Neural progenitor cell (in vitro differentiated cells): ENCODE measurements at regions not wholly inside any gene's neighbourhood (a gene's known extent, or its start where the extent isn't known, plus 50 kb on each side); places are given as distances from the start of the nearest gene placed in this dataset.
"Not testable (repeated sequence)": the region's sequence is repeated elsewhere in the genome, so short reads cannot be mapped to it uniquely, and the experiment has no call there.

ENCODE experiments used
- DNase-seq: peaks from one replicate; pipeline ENCODE4 v3.0.0-alpha.2; 2016; ENCODE audit warnings: low spot score
- H2AFZ ChIP-seq: fragments of 200-600 bp; sonication (generic); replicated peaks from 2 replicates; pipeline ENCODE4 v1.6.1; 2016; ENCODE audit warnings: antibody characterized with exemption
- H3F3A ChIP-seq: fragments of 200-600 bp; sonication (generic); 2 replicates; pipeline ENCODE4 v1.6.1; 2016; ENCODE audit warnings: antibody characterized with exemption, low read depth
- H3K27ac ChIP-seq: fragments of 200-600 bp; sonication (generic); 2 replicates; pipeline ENCODE4 v1.5.1; 2016; ENCODE audit warnings: mild to moderate bottlenecking
- H3K27me3 ChIP-seq: fragments of 200-600 bp; sonication (generic); 2 replicates; pipeline ENCODE4 v1.6.1; 2016; ENCODE audit warnings: mild to moderate bottlenecking, moderate library complexity
- H3K36me3 ChIP-seq: fragments of 200-600 bp; sonication (generic); 2 replicates; pipeline ENCODE4 v1.5.1; 2016
- H3K4me1 ChIP-seq: fragments of 200-600 bp; sonication (generic); 2 replicates; pipeline ENCODE4 v1.6.1; 2016; ENCODE audit warnings: mixed run types
- H3K4me2 ChIP-seq: fragments of 200-600 bp; sonication (generic); 2 replicates; pipeline ENCODE4 v1.6.1; 2016
- H3K4me3 ChIP-seq: fragments of 200-600 bp; sonication (generic); 2 replicates; pipeline ENCODE4 v1.5.1; 2016
- H3K79me2 ChIP-seq: fragments of 200-600 bp; sonication (generic); 2 replicates; pipeline ENCODE4 v1.6.1; 2016; ENCODE audit warnings: low read depth
- H3K9ac ChIP-seq: fragments of 200-600 bp; sonication (generic); 2 replicates; pipeline ENCODE4 v1.6.1; 2016
- H3K9me3 ChIP-seq: fragments of 200-600 bp; sonication (generic); 2 replicates; pipeline ENCODE4 v1.5.1; 2016; ENCODE audit warnings: low read depth
- H4K20me1 ChIP-seq: fragments of 200-600 bp; sonication (generic); 2 replicates; pipeline ENCODE4 v1.6.1; 2016; ENCODE audit warnings: low read depth
- H3K27ac Mint-ChIP-seq: 3 replicates; pipeline ENCODE4 v1.8.0; 2021; ENCODE audit warnings: mixed read lengths
- H3K27me3 Mint-ChIP-seq: 2 replicates; pipeline ENCODE4 v1.8.0; 2022; ENCODE audit warnings: low read depth, mild to moderate bottlenecking, inconsistent platforms, moderate library complexity, mixed read lengths; ENCODE audit not compliant: insufficient read depth
- H3K36me3 Mint-ChIP-seq: 3 replicates; pipeline ENCODE4 v1.8.0; 2021; ENCODE audit warnings: mixed read lengths
- H3K4me1 Mint-ChIP-seq: 3 replicates; pipeline ENCODE4 v1.8.0; 2021; ENCODE audit warnings: mixed read lengths
- H3K4me3 Mint-ChIP-seq: 3 replicates; pipeline ENCODE4 v1.8.0; 2021; ENCODE audit warnings: mild to moderate bottlenecking, moderate library complexity, mixed read lengths
- H3K9me3 Mint-ChIP-seq: 3 replicates; pipeline ENCODE4 v1.8.0; 2020; ENCODE audit warnings: mixed read lengths
- EZH2 ChIP-seq: fragments of 200-600 bp; sonication (generic); IDR thresholded peaks from 2 replicates; pipeline ENCODE4 v1.6.1; 2017; ENCODE audit warnings: antibody characterized with exemption, mild to moderate bottlenecking, moderate library complexity
- EZH2phosphoT487 ChIP-seq: fragments of 200-600 bp; sonication (generic); IDR thresholded peaks from 2 replicates; pipeline ENCODE4 v1.6.1; 2017; ENCODE audit warnings: antibody characterized with exemption
- TF ChIP-seq, protein P1 (sequence below): fragments of 200-600 bp; sonication (generic); IDR thresholded peaks from 2 replicates; pipeline ENCODE4 v1.5.1; 2017; ENCODE audit warnings: antibody characterized with exemption, mild to moderate bottlenecking

DNA sequence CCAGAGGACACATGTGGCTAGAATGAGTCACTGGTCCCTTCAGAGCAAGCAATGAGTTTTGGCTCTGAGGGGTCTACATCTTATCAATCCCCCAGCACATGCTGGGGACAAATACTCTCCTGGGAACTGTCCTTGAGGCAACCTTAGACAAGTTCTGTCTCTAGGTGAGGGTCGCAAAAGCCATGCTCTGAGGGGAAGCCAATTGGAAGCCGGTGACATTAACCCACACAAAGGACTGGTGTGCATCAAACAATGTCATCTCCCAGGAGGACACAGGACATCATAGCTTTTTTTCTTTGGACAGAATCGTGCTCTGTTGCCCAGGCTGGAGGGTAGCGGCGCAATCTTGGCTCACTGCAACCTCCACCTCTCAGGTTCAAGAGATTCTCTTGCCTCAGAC is 111.6 kb upstream of the ZNF722 start:
- no peak overlapping the region for H3K27ac Mint-ChIP-seq

DNA sequence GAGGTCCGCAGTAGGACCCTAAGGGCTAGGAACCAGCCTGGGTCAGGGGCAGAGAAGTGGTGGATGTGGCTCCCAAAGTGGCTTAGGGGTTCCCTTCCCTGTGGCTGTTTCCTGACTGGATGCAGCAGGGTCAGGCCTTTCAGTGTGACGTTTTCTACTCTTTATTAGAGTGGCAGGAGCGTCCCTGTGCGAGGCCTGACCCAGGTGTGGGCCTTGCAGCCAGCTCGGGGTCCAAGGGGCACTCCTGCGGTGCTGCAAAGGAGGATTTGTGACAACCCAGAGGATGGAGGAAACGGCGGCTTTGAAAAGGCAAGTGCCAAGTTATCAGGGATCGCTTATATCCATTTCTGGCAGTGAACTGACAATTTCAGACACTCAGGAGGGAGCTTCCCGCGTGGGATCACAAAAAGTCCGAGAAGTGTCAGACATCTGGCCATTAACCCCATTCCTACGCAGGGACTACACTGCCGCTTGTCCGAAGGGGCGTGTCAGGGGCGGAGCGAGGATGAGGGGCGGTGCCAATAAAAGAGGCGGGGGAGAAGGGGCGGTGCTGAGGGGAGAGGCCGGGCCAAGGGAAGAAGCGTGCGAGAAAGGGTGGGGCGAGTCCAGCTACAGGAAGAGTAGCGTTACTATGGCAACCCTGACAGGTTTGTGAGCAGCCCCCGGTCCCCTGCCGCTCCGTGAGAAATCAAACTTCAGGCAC is 98.8 kb upstream of the ZNF722 start:
- no peaks in the 10 kb centered on the region for H3K4me1 ChIP-seq
- H3K36me3 Mint-ChIP-seq, result no peaks in the 10 kb centered on the region
- no peak overlapping the region for H3K4me2 ChIP-seq
- no peak overlapping the region for H2AFZ ChIP-seq
- H3K27ac ChIP-seq, result no peak overlapping the region
- no peaks in the 10 kb centered on the region for H4K20me1 ChIP-seq
- no peaks in the 10 kb centered on the region for H3K27me3 ChIP-seq
- H3K27ac Mint-ChIP-seq, result no peak overlapping the region
- no peak overlapping the region for H3K4me3 Mint-ChIP-seq
- H3K27me3 Mint-ChIP-seq, result peaks cover 2% of the 10 kb centered on the region
- H3K9ac ChIP-seq, result no peak overlapping the region
- TF ChIP-seq, protein P1, sequence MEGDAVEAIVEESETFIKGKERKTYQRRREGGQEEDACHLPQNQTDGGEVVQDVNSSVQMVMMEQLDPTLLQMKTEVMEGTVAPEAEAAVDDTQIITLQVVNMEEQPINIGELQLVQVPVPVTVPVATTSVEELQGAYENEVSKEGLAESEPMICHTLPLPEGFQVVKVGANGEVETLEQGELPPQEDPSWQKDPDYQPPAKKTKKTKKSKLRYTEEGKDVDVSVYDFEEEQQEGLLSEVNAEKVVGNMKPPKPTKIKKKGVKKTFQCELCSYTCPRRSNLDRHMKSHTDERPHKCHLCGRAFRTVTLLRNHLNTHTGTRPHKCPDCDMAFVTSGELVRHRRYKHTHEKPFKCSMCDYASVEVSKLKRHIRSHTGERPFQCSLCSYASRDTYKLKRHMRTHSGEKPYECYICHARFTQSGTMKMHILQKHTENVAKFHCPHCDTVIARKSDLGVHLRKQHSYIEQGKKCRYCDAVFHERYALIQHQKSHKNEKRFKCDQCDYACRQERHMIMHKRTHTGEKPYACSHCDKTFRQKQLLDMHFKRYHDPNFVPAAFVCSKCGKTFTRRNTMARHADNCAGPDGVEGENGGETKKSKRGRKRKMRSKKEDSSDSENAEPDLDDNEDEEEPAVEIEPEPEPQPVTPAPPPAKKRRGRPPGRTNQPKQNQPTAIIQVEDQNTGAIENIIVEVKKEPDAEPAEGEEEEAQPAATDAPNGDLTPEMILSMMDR, result no peak
- TF ChIP-seq EZH2phosphoT487, result no peak
- H3K79me2 ChIP-seq, result no peaks in the 10 kb centered on the region
- H3K36me3 ChIP-seq, result no peaks in the 10 kb centered on the region
- no peaks in the 10 kb centered on the region for H3K4me1 Mint-ChIP-seq
- no peak for DNase-seq
- no peaks in the 10 kb centered on the region for H3F3A ChIP-seq
- H3K9me3 ChIP-seq, result peaks cover 32% of the 10 kb centered on the region
- H3K9me3 Mint-ChIP-seq, result peaks cover 52% of the 10 kb centered on the region
- H3K4me3 ChIP-seq, result no peak overlapping the region

More for the DNA sequence above, 111.6 kb upstream of the ZNF722 start:
- Histone ChIP-seq H3K27me3 (no peaks in the 10 kb centered on the region), H3K79me2 (no peaks in the 10 kb centered on the region), H3K9me3 (peaks cover under 1% of the 10 kb centered on the region), H3K4me3 (no peak overlapping the region), H2AFZ (no peak overlapping the region), H4K20me1 (no peaks in the 10 kb centered on the region), H3F3A (no peaks in the 10 kb centered on the region), H3K36me3 (no peaks in the 10 kb centered on the region), H3K9ac (no peak overlapping the region), H3K4me2 (no peak overlapping the region), H3K27ac (no peak overlapping the region), H3K4me1 (no peaks in the 10 kb centered on the region)
- Mint-ChIP-seq H3K9me3 (peaks cover 75% of the 10 kb centered on the region), H3K36me3 (no peaks in the 10 kb centered on the region), H3K4me3 (no peak overlapping the region), H3K27me3 (peaks cover 1% of the 10 kb centered on the region), H3K4me1 (no peaks in the 10 kb centered on the region)
- TF ChIP-seq EZH2phosphoT487 (no peak), EZH2 (no peak)
- TF ChIP-seq, protein P1, result no peak
- no peak for DNase-seq

DNA sequence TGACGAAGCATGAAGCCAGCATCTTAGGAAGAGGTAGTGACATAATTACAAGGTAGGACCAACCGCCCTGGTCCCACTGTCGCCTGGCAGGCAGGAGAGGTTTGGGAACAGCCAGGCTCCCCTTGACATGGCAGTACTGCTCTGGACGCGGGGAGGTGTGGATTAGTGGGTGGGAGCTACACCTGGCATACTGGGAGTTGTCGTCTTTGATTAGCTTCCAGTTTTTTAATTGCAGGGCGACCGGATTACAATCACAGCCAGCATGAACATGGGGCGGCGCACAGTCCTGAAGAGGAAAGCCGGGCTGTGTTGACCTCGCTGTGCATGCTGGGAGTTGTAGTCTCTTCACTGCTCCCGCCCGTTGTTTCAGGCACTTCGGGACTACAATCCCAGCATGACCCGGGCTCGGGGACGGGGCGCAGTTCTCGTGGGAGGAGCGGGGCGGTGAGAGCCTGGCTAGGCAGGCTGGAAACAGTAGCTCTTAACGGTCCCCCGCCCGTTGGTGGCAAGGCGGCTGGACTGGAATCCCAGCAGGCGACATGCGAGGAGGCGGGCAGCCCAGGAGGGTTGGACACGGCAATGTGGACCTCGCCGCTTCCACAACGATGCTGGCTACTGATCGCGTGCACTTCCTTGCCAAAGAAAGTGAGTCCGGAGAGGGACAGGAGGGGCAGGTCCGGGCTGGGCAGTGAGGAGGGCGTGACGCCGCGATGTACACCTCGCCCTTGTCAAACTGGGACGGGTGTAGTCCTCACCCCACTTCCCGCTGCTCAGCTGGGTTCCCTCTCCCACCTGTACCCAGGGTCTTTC is 98.0 kb upstream of the ZNF722 start:
- H3K9me3 Mint-ChIP-seq, result peaks cover 59% of the 10 kb centered on the region
- no peak overlapping the region for H3K27ac ChIP-seq

DNA sequence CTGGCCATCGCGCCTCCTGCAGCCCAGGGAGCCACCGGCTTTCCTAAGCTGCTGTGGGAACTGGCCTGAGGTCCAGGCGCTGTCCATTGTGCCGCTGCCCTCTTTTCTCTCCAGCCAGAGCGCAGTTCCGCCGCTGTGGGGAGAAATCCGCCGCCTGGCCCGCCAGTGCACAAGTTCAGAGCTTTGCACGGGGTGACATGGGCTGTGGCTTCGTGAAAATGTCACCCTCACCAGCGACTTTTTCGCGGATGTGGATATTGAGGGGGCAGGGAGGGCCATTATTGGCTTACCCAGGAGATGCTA is 97.5 kb upstream of the ZNF722 start:
- not testable (repeated sequence) for H3F3A ChIP-seq, H3K27me3 ChIP-seq, H3K36me3 ChIP-seq, H3K4me3 Mint-ChIP-seq, H3K9ac ChIP-seq, H3K4me2 ChIP-seq, H3K4me3 ChIP-seq, H3K27ac ChIP-seq, H3K4me1 Mint-ChIP-seq, H3K4me1 ChIP-seq, H3K27ac Mint-ChIP-seq, H3K36me3 Mint-ChIP-seq, H3K27me3 Mint-ChIP-seq, H3K79me2 ChIP-seq, H4K20me1 ChIP-seq, H2AFZ ChIP-seq, DNase-seq
- peaks cover 25% of the 10 kb centered on the region for H3K9me3 ChIP-seq
- peaks cover 62% of the 10 kb centered on the region for H3K9me3 Mint-ChIP-seq

More for the DNA sequence above, 98.0 kb upstream of the ZNF722 start:
- Histone ChIP-seq H3K4me3 (no peak overlapping the region), H3K79me2 (no peaks in the 10 kb centered on the region), H3K36me3 (no peaks in the 10 kb centered on the region), H4K20me1 (no peaks in the 10 kb centered on the region), H3K27me3 (no peaks in the 10 kb centered on the region), H3K9me3 (peaks cover 31% of the 10 kb centered on the region), H2AFZ (no peak overlapping the region), H3K9ac (no peak overlapping the region), H3K4me1 (no peaks in the 10 kb centered on the region), H3F3A (no peaks in the 10 kb centered on the region), H3K4me2 (no peak overlapping the region)
- H3K36me3 Mint-ChIP-seq, result no peaks in the 10 kb centered on the region
- H3K27ac Mint-ChIP-seq, result no peak overlapping the region
- H3K27me3 Mint-ChIP-seq, result peaks cover 2% of the 10 kb centered on the region
- DNase-seq, result no peak
- no peak overlapping the region for H3K4me3 Mint-ChIP-seq
- no peaks in the 10 kb centered on the region for H3K4me1 Mint-ChIP-seq
- TF ChIP-seq EZH2phosphoT487 (no peak), EZH2 (no peak)
- TF ChIP-seq, protein P1, result no peak
